ENCODE measurements at regions not wholly inside any gene's neighbourhood (a gene's known extent, or its start where the extent isn't known, plus 50 kb on each side); places are given as distances from the start of the nearest gene placed in this dataset.

DNA sequence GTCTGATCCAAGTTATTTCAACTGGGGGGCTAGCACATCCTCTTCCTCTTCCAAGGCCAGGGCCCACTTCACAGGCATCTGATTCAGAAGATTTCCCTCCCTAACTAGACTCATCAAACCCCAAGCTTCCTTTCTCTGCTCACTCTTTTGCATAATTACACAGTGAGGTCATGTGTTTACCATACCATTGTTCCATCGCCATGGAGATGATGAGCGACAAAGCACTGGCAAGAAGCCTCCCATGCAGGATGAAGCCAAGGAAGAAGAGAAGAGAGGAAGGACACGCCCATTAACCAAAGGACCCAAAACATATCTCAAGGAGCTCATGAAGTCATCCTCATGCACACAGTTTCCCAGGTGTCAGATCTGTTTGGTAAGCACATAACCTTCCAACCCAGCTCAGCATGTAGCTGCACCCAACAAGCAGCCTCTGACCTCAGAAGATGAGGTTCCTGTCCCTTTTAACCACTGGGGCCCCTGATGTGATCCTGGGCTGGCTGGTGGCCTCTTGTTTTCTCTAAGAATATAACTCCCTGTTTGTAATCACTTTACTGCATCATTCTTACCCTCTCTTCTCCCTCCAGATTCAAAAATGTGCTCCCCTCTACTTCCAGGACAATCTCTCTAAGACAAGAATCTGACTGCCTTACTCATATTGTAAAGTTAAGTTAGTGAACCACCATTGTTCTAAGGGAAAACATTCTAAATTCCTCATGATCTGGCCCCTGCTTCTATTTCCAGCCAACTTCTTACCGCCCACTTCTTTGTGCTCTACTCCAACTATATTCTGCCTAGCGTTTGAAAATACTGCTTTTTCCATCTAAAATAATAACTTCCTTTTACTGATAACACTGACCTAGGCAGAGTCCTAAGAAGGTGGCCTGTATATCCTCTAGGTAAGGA lies 190.1 kb downstream of the TTC32 start:
- peak; percentile 46 for DNase-seq

DNA sequence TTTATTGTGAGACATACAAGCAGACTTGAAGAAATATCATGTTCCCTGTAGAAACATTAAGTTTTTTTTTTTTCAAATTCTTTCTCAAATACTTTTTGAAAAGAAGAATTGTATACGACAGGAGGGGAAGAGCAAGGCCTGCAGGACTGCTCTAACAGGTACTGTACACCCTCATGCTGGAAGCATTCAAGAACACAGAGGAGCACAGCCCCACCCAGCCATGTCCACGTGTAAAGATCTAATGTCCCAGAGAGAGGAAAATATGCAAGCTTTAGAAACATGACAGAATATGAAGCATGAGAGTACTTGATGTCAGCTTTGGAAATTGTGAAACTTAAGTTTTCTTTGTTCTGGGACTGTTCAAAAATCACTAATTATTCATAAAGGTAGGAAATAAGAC lies 191.6 kb downstream of the TTC32 start:
- DNase-seq: no peak

DNA sequence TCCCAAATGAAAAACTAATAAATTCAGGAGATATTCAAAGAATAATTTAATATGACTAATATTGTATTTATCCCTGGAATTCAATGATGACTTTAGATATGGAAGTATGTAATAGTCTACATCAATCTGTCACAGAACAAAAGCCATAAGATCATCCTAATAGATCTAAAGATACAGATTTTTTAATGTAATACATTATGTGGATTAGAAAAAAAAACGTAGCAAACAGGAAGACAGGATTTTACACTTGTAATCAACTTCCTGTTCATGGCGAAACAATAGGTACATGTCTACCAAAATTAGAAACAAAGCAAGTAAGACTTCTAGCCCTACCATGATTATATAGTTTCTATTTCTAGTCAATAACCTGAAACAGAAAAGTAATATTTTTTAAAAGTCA lies 192.2 kb downstream of the TTC32 start:
- no peak for DNase-seq

DNA sequence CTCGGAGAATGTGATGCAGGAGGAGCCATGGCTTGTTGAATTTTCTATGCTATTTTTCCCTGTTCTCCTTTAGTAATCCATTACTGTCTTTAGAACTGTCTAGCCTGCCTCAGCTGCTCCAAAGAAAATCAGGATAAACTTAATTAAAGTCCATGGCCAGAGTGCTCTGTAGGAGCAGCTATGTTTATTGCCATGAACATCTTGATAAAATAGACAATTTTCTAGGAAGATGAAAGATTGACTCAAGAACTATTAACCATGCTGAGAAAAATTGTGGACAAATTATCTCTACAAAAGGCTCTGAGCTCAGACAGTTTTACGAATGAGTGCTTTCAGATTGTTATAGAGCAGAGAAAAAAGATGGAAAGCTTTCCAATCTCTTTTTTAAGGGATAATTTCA lies 193.0 kb downstream of the TTC32 start:
- no peak for DNase-seq

DNA sequence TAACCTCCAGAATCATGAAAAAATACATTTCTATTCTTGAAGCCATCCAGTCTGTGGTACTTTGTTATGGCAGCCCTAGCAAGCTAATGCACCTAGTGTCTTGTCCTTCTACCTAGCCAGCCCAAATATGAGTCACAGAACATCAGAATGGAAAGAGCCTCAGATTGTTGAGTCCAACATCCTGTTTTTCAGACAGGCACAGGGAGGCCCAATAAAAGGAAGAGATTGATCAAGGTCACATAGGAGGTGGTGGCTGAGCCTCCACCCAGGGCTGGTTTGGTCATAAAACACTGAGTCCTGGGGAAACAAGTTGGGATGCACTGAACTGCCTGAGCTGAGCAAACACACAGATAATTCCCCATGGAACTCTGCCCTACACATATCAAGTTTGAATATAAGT lies 195.5 kb downstream of the TTC32 start:
- DNase-seq: no peak

DNA sequence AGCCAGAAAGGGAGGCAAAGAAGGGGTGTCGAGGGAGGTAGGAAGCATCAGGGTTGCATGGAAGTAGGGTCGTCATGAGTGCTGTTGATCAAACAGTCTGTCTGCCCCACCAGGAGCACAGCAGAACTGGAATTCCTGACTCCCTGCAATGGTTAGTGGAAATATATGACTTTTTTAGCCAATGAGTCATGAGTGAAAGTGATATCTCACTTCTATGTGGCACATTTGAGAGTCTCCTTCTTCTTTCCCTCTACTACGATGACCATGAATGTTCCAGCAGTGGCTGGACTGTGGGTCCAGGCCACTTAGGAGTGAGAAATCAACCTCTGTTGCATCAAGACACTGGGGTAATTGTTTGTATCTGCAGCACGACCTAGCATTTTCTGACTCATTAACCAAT lies 199.5 kb downstream of the TTC32 start:
- no peak for DNase-seq

DNA sequence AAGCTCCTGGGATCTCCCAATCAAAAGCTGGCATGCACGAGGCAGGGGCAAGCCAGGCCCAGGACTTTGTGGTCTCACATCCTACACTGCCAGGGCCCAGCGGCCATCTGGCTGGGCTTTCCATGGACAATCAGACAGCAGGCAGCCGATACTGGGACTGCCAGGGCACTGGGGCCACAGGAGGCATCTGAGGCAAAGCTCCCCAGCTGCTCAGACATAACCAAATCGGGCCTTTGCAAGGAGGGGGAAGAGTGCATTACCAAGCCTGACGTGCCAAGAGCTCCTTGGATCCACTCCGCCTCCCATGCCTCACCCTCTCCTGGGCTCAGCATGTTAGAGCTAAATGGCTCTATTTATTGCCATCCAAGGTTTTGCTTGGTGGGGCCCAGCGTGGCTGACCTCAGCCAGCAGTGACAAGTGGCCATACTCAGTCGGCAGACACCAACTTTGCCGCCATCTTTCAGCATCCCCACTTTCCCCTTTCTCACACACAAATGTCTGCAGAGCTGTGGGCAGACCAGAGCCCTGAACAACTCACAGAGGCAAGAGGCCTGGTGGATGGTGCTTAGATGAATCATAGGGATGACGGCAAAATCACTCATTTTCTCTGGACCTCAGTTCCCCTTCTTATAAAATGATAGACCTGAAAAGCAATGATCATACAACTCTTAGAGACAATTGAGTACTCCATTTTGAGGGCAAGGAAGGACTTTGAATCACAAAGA lies 200.8 kb downstream of the TTC32 start:
- no peak for DNase-seq

DNA sequence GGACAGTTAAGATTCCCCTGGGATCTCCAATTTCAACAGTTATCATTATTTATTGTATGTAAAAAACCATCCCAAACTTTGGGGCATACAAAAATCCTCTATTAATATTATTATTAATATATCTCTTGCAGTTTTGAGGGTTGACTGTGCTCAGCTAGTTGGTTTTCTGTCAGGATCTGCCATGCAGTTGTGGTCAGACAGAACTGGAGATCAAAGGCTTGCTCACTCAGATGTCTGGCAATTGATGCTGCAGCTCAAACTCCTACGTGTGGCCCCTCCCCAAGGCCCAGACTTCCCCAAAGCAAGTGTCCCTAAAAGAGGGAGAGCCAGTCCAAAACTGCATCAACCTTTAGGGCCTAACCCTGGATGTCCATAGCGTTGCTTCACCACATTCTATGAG lies 204.7 kb downstream of the TTC32 start:
- DNase-seq: no peak

DNA sequence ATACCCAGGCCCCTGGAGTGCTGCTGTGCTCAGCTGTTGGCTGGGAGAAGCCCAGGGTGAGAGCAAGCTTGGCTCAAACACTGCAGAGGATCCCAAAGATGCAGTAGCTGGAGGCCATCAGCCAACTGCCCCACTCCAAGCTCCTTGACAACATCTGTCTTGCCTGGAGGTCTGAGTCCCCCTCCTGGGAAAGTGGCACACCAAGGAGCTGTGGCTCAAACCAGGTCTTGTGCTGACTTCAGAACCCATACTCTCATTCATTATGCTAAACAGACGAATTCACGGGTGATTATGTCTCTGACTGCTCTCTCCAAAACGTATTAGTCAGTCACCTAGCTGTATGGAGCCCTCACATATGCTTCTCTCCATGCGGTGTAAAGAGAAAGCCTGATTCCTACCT lies 206.1 kb downstream of the TTC32 start:
- no peak for DNase-seq

DNA sequence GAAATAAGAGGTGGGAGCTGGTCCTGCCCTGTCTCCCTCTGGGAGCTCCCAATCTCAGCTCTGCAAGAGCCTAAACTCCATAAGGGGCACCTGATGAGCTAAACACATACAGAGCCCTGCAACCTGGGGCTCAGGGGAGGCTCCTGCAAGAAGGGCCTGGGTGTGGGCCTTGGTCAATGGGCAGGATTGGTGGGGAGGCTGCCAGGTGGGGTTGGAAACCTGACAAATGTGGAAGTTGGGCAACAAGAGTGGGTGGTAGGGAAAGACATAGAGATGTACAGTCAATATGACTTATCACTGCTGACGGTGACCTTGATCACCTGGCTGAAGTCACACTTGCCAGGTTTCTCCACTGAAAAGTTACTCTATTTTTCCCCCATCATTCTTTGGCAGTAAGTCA lies 209.9 kb downstream of the TTC32 start:
- DNase-seq: no peak

DNA sequence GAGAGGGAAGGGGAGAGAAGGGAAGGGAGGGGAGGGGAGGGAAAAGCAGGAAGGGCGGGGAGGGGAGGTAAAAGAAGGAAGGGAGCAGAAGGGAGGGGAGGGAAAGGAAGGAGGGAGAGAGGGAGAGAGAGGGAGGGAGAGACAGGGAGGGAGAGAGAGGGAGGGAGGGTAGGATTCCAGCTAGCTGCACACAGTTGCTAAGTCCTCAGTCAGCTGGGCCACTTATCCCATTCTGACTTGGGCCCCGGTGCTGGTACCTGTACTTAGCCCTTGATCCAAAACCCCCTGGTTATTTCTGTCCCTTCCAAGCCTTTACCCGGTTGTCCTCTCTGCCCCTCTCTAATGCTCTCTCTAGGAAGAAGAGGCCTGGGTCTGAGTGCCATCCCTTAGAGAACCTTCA lies 211.4 kb downstream of the TTC32 start:
- no peak for DNase-seq

DNA sequence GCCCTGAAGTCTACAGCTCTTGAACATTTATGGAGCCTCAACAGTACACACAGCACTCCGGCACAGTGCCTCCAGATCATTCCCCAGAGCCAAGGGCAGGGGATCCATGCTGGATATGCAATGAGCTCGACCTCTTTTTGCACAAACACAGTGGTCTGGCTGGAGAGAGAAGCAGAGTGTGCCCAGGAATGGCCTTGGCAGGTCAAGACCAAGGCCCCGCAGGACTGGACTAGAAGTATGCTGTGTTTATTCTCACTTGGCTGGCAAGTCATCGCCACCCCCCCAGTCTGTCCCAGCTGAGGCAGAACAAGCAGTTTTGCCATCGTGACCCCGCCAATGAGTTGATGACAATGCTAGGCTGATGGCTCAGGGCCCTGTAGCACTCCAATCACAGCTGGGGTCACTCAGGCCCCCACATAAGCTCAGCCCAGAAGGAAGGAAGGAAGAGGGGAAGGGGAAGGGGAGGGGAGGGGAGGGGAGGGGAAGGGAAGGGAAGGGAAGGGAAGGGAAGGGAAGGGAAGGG lies 212.1 kb downstream of the TTC32 start:
- DNase-seq: no peak

DNA sequence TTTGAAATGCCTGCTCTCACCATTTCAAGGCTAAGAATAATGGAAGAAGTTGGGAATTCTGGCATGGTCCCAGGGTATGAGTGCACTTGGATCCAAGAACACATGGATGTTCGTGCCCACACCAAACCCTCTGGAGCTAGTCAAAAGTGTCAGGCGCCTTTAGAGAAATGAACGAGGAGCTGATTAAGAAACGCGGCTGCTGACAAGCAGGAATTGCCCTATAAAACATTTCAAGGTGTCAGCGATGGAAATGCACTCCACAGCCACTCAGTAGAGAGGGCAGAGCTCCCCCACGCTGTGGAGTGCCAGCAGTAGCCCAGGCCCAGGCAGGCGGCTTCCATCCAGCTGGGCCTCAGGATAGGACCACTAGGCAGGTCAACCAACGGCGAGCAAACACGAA lies 213.7 kb downstream of the TTC32 start:
- no peak for DNase-seq

DNA sequence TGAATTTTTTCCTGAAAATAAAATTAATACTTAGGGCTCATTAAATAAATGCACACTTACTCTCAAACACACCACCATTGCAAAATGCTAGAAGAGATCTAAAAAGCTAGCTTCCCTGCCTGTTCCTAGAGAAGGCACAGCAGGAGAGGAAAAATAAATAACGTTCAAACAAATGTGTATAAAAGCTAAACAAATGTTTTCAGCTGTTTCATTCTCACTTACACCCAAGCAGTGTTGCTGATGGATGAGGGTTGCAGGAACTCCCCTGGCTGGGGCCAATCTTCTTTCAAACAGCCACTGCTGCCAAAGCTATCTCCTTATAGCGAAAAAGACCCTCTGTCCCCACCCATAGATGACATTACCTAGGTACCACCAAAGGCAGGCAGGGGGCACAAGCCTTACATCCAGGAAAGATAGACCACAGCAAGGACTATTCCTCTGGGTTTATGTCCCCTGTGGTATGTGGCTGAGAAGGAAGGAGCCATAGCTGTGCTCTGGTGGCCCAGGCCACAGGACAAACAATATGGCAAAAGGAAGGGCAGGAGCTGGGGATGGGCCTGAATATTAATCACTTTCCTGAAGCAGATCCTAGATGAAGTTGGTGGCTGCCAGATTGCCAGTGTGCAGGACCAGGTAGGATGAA lies 214.6 kb downstream of the TTC32 start:
- DNase-seq: no peak

DNA sequence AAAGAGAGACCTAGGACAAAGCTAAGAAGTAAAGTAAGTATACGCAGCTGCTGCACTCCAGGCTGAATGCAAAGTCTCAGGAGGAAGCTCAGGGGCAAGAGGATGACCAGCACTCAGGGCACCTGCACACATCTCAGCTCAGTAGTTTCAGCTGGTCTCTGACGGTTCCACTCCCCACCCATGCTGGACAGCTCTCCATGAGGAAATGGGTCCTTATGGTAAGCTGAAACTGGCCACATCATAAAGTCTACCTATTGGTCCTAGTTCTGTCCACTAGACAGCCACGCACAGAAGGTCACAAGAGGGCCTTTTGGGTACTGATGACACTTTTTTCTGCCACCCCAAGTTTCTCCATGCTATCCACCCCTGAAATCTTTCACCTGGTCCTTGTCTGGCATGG lies 215.3 kb downstream of the TTC32 start:
- DNase-seq: no peak

DNA sequence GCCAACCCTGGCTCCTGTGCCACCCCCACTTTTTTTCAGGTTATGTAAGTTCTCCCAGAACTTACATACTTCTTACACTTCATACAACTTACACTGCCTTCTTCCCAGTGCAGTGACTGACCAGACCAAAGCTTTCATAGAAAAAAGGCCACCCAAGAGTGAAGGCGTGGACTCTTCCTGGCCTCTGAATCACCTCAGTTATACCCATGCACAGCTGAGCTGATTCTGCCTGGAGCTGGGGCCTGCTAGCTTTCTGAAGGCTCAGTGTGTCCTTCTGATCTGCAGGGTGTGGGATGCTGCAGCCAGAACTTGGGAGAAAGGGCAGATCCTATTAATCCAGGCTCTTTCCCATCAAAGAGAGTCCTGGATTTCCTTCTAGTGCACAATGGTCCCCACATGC lies 216.1 kb downstream of the TTC32 start:
- DNase-seq: no peak

DNA sequence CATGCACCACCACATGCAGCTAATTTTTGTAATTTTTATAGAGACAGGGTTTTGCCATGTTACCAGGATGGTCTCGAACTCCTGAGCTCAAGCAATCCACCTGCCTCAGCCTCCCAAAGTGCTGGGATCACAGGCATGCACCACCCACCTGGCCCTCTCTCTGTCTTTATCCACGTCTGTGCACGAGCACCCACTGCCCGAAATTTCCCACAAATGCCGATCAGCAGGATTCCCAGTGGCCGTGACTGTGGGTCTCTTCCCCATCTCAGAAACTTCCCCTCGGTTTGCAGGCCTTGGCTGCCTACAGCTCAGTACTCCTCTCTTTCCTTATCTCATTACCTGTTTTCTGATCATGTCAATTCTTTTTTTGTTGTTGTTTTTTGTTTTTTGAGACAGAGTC lies 217.3 kb downstream of the TTC32 start:
- DNase-seq: no peak

DNA sequence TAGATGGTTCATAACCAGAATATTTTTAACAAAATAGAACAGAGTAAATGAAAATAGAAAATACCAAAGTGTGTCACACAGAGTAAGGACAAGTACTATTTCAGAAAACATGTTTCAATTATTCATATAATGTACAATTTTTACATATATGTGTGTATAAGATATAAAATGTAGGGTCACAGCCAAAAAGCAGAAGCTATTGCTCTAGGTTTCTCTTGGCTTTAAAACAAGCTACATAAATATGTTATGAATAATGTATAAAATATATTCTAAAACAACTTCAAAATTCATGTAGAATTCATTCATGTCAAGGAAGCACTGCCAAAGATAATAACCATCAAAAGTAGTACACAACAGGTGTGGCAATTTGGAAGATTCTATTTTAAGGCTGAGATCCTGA lies 218.2 kb downstream of the TTC32 start:
- no peak for DNase-seq

DNA sequence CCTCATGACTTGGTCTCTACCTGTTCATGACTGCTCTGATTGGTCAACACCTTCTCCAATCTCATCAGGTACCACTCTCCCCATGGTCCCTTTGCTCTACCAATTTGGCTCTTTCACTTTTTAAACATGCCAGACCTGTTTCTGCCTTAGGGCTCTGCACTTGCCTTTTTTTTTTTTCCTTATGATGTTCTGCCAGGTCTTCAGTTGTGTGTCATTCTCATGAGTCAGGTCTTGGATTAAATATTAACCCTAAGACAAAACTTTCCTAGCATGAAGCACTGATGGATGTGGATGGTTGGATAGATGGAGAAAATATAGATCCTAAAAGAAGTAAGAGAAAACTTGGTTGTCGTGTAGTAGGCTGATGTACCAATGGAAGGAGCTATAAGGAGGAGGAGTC lies 219.3 kb downstream of the TTC32 start:
- no peak for DNase-seq

DNA sequence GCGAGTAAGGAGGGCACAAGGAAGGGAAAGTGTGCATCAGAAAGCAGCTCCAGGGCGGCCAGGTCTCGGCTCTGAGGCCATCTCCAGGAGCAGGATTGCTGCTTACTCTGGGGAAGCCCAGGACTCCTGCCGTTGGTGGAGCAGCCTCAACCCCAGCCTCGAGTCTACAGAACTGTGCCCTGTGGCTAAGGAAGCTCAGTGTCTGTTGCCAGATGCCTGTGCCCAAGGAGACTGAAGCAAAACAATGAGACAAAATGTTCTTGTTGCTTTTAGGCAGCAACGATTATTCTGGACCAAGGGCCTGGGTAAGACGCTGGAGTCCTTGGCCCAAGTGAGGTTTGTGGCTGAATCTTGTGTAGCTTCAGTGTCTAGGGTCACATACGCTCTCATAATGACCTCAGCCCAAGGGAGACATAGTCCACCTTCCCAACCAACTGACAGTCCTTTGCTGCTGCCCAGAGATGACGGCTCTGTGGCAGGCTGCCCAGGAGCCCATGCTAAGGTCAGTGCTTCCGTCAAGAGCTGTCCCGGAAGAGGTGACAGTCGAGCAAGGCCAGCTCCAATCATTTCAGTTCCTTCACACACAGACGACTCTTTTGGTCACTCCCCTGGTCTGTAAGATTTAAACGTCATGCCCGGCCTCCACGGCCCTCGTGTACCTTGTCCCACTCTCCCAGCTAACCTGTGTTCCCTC lies 223.8 kb downstream of the TTC32 start:
- DNase-seq: no peak

DNA sequence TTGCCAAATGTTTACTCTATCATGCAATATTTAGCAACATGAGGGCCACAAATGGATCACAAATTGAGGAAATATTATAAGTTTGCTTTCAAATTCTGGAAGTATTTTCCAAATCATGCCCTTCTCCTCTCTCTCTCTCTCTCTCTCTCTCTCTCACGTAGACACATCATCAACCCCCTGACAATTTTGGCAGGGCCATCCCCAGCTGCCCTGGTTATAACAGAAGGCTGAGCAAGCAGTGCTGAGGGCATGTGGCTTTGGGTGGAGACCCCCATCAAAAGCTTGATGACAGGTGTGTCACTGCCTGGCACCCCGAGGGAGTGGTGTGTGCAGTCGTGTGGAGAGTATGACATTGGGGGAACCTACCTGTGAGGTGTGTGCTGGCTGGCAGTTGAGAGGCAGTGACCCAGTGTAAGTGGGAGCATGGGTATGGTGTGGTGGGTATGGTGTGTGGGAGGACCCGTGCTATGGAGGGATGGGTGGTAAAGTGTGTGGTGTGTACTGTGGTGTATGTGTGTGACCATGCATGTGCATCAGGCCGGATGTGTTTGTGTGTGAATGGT lies 224.5 kb downstream of the TTC32 start:
- no peak for DNase-seq

DNA sequence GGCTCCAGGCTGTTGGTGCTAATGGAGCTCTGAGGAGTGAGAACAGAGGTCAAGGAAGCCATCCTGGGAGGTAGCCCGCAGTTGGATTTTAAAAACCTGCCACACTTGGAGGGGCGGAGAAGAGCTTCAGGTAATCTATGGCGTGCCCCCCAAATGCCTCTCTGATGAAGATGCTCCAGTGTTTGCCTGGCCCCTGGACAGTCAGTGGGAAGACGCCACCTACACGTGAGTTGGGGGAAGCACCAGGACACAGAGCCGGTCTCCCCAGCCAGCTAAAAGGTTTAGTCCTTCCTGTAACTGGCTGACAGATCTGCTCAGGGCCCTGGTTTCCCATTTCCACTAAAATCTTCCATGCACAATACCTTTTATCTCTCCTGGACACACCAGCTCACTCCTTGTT lies 225.0 kb downstream of the TTC32 start:
- no peak for DNase-seq

Measured in COR-L47 (cell line).